Caco-2 (cell line): ENCODE measurements at regions not wholly inside any gene's neighbourhood (a gene's known extent, or its start where the extent isn't known, plus 50 kb on each side); places are given as distances from the start of the nearest gene placed in this dataset.

Source experiments
- BruUV-seq: library from RNA; stranded (reverse); fragments of 400-500 nt; replicated peaks from 2 replicates; lab custom pipeline; 2021; lab: Mats Ljungman, UMichigan
- CTCF ChIA-PET: fragments of 300-600 bp; sonication (Branson Sonifier 250); formaldehyde crosslinking; loops from one replicate; lab custom pipeline; 2022; ENCODE audit warnings: antibody characterized with exemption; lab: Charles Lee
- POLR2A ChIA-PET: fragments of 300-600 bp; sonication (Branson Sonifier 250); formaldehyde crosslinking; loops from one replicate; lab custom pipeline; 2022; ENCODE audit warnings: antibody characterized with exemption; lab: Charles Lee
- DNase-seq, 2 experiments: peaks; one replicate each; pipeline versions ENCODE4 v3.0.0 to v3.0.0-alpha.2; 2020 to 2022
- H3K27me3 ChIP-seq: replicated peaks from 2 replicates; pipeline ENCODE4 v1.6.0; 2011; ENCODE audit warnings: low read length; ENCODE audit not compliant: control insufficient read depth, insufficient read depth
- H3K36me3 ChIP-seq: 2 replicates; pipeline ENCODE4 v1.5.1; 2011; ENCODE audit warnings: low read length; ENCODE audit not compliant: control insufficient read depth, insufficient read depth
- H3K4me1 ChIP-seq: fragments of 250-450 bp; sonication (Bioruptor Pico); 2 replicates; pipeline ENCODE4 v1.5.1; 2020; ENCODE audit warnings: mild to moderate bottlenecking
- H3K4me3 ChIP-seq: 2 replicates; pipeline ENCODE4 v1.5.1; 2011; ENCODE audit warnings: low read depth, mild to moderate bottlenecking, control low read depth, low read length
- H3K9me3 ChIP-seq: fragments of 250-450 bp; sonication (Bioruptor Pico); 2 replicates; pipeline ENCODE4 v1.5.1; 2020; ENCODE audit warnings: mild to moderate bottlenecking, moderate library complexity
- H3K27ac Mint-ChIP-seq: one replicate; pipeline ENCODE4 v1.8.0; 2022; ENCODE audit warnings: mixed read lengths; ENCODE audit not compliant: unreplicated experiment
- H3K27me3 Mint-ChIP-seq: one replicate; pipeline ENCODE4 v1.8.0; 2022; ENCODE audit warnings: mixed read lengths; ENCODE audit not compliant: insufficient read depth, unreplicated experiment
- H3K36me3 Mint-ChIP-seq: one replicate; pipeline ENCODE4 v1.8.0; 2022; ENCODE audit warnings: mild to moderate bottlenecking, mixed read lengths; ENCODE audit not compliant: insufficient read depth, unreplicated experiment
- H3K4me1 Mint-ChIP-seq: one replicate; pipeline ENCODE4 v1.8.0; 2022; ENCODE audit warnings: low read depth, mixed read lengths; ENCODE audit not compliant: unreplicated experiment
- H3K4me3 Mint-ChIP-seq: one replicate; pipeline ENCODE4 v1.8.0; 2022; ENCODE audit warnings: mild to moderate bottlenecking, moderate library complexity, mixed read lengths; ENCODE audit not compliant: unreplicated experiment
- H3K9me3 Mint-ChIP-seq: one replicate; pipeline ENCODE4 v1.8.0; 2022; ENCODE audit warnings: mixed read lengths; ENCODE audit not compliant: unreplicated experiment
- intact Hi-C: fragments of 100-400 bp; cut with micrococcal nuclease; formaldehyde crosslinking; loops from one replicate; pipeline ENCODE4 v1.10.0; 2022; ENCODE audit not compliant: unreplicated experiment
- TF ChIP-seq, protein P1 (sequence below), 2 experiments: fragments of 200-600 bp in 1 of 2; IDR thresholded peaks; 1 replicate in 1 of 2; 2 replicates in 1 of 2; pipeline versions ENCODE4 v1.5.1 to v1.8.0; 2011 to 2022; ENCODE audit warnings: antibody characterized with exemption in 1 of 2, control low read depth in 1 of 2, inconsistent platforms in 1 of 2, low read depth in 1 of 2, low read length in 1 of 2, mild to moderate bottlenecking in 1 of 2, moderate library complexity in 1 of 2; ENCODE audit not compliant: insufficient read depth in 1 of 2, severe bottlenecking in 1 of 2, unreplicated experiment in 1 of 2

DNA sequence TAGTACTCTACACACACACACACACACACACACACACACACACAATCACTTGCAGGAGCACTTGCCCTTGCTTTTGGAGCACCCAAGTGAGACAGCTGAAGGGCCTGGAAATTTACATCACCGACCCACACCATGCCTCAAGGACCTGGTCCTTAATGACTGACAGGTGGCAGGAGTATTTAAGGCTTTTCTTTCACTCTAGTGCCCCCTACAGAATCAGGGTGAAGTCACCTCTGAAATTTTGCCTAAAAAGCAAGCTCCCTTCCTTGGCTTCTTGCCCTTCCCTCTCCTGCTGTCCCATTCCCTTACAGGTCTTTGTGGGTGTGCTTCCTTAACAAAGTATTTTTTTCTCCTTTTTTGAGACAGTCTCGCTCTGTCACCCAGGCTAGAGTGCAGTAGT, 353.5 kb upstream of the IRAK1BP1 start:
- H3K36me3 Mint-ChIP-seq: no peaks in the 10 kb centered on the region
- BruUV-seq: no TSS peak
- intact Hi-C loops: no loop called here
- H3K27me3 ChIP-seq: no peaks in the 10 kb centered on the region
- no peaks in the 10 kb centered on the region for H3K4me1 Mint-ChIP-seq
- no peak overlapping the region for H3K4me3 ChIP-seq
- H3K36me3 ChIP-seq: no peaks in the 10 kb centered on the region
- CTCF ChIA-PET: interaction anchor here (0.7 to 0.8 kb wide), 2 partner anchors 297 to 894 kb away, joined by 3 to 4 read pairs; no protein-coding TSS in a partner anchor
- TF ChIP-seq, protein P1, sequence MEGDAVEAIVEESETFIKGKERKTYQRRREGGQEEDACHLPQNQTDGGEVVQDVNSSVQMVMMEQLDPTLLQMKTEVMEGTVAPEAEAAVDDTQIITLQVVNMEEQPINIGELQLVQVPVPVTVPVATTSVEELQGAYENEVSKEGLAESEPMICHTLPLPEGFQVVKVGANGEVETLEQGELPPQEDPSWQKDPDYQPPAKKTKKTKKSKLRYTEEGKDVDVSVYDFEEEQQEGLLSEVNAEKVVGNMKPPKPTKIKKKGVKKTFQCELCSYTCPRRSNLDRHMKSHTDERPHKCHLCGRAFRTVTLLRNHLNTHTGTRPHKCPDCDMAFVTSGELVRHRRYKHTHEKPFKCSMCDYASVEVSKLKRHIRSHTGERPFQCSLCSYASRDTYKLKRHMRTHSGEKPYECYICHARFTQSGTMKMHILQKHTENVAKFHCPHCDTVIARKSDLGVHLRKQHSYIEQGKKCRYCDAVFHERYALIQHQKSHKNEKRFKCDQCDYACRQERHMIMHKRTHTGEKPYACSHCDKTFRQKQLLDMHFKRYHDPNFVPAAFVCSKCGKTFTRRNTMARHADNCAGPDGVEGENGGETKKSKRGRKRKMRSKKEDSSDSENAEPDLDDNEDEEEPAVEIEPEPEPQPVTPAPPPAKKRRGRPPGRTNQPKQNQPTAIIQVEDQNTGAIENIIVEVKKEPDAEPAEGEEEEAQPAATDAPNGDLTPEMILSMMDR (IDR thresholded peaks at IDR 0.05; ENCODE audit: insufficient read depth in 1 of 2, low read depth in 1 of 2, low read length in 1 of 2, severe bottlenecking in 1 of 2, unreplicated experiment in 1 of 2): no peak
- H3K9me3 ChIP-seq: no peaks in the 10 kb centered on the region
- no peak overlapping the region for H3K27ac Mint-ChIP-seq
- no peaks in the 10 kb centered on the region for H3K4me1 ChIP-seq
- POLR2A ChIA-PET: no interaction called here
- no peaks in the 10 kb centered on the region for H3K27me3 Mint-ChIP-seq
- DNase-seq: no peak
- no peak overlapping the region for H3K4me3 Mint-ChIP-seq
- peaks cover 9% of the 10 kb centered on the region for H3K9me3 Mint-ChIP-seq

DNA sequence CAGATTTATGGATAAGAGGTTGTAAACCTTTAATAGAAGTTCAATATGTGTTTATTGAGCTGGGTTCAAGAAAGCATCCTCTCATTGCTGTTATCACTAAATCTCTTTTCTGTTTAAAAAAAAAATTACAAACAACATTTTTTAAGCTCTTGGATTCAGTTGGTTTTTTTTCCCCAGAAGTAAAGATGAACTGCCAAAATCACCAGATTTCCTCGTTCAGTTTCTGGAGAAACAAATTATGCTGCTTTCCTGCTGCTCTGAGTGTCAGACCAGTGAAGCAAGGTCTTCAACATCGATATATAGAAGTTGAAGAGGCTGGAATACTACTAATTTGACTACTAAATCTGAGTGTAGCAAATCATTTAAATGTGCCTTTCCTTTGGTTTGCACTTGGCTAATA, 352.1 kb upstream of the IRAK1BP1 start:
- H3K36me3 Mint-ChIP-seq: no peaks in the 10 kb centered on the region
- POLR2A ChIA-PET: no interaction called here
- Histone ChIP-seq H3K36me3 (no peaks in the 10 kb centered on the region), H3K9me3 (no peaks in the 10 kb centered on the region), H3K4me1 (no peaks in the 10 kb centered on the region), H3K4me3 (no peak overlapping the region), H3K27me3 (no peaks in the 10 kb centered on the region)
- CTCF ChIA-PET: no interaction called here
- no TSS peak for BruUV-seq
- no peaks in the 10 kb centered on the region for H3K27me3 Mint-ChIP-seq
- no peak overlapping the region for H3K4me3 Mint-ChIP-seq
- TF ChIP-seq, protein P1 (IDR thresholded peaks at IDR 0.05; ENCODE audit: insufficient read depth in 1 of 2, low read depth in 1 of 2, low read length in 1 of 2, severe bottlenecking in 1 of 2, unreplicated experiment in 1 of 2): no peak
- no peaks in the 10 kb centered on the region for H3K4me1 Mint-ChIP-seq
- no peaks in the 10 kb centered on the region for H3K9me3 Mint-ChIP-seq
- intact Hi-C loops: no loop called here
- no peak for DNase-seq
- no peak overlapping the region for H3K27ac Mint-ChIP-seq

DNA sequence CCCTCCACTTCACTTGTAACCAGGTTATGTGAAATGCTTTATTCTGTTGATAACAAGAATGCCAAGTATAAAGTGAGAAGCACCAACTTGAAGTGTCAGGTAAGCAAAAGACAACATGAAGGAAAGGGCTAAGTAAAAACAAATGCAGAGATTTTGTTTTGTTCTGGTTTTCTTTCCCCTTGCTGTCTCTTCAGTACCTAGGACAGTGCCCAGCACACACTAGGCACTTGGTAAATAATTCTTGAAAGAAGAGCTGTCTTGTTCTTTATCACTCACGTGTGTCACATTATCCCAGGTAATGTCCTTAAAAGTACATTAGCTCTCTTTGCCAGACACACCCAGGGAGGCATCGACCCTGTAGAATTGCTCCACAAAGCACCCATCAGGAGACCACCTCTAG, 350.0 kb upstream of the IRAK1BP1 start:
- H3K27me3 Mint-ChIP-seq: no peaks in the 10 kb centered on the region
- DNase-seq: no peak
- peaks cover 9% of the 10 kb centered on the region for H3K9me3 Mint-ChIP-seq

More for the DNA sequence above, 350.0 kb upstream of the IRAK1BP1 start:
- ChIA-PET POLR2A (no interaction called here), CTCF (no interaction called here)
- intact Hi-C loops: no loop called here
- Histone ChIP-seq H3K27me3 (no peaks in the 10 kb centered on the region), H3K36me3 (no peaks in the 10 kb centered on the region), H3K9me3 (no peaks in the 10 kb centered on the region), H3K4me1 (no peaks in the 10 kb centered on the region), H3K4me3 (no peak overlapping the region)
- Mint-ChIP-seq H3K4me3 (no peak overlapping the region), H3K36me3 (no peaks in the 10 kb centered on the region), H3K27ac (no peak overlapping the region), H3K4me1 (no peaks in the 10 kb centered on the region)
- no TSS peak for BruUV-seq
- TF ChIP-seq, protein P1 (IDR thresholded peaks at IDR 0.05; ENCODE audit: insufficient read depth in 1 of 2, low read depth in 1 of 2, low read length in 1 of 2, severe bottlenecking in 1 of 2, unreplicated experiment in 1 of 2): no peak
